ENCODE measurements at regions not wholly inside any gene's neighbourhood (a gene's known extent, or its start where the extent isn't known, plus 50 kb on each side); places are given as distances from the start of the nearest gene placed in this dataset.
A peak's percentile ranks its signal among the peaks of the same experiment; 100 is the strongest.

DNA sequence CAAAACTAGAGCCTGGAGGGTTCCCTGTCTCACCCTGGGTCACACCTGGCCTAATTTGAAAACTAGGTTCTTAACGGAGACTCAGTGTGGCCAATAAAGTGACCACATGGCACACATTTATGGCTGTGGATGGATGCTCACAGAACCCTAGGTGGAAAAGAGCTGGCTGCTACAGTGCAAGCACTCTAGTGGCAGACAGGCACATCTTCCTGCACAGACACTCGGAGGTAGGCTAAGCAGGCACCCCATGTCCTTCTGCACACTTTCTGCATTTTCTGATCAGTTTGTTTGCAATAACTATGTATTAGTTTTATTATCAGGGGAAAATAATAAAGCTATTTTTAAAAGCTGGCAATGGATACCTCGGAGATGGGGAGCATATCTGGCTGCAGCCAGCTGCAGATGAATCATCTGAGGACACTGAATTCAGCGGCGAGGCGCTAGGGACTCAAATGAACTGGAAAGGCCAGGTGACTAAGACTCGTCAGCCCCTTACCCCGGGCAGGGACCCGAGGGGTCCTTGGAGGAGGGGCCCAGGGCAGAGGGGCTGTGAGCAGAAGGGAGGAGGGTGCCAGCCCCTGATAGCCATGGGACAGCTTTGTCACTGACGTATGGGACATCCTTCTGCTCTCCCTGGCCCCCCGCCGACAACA lies 96.2 kb downstream of the OLFM1 start:
- Histone ChIP-seq H4K20me1 (ENCODE audit: insufficient read depth) (no peaks in the 10 kb centered on the region), H3K9me2 (ENCODE audit: insufficient read depth, low read length) (no peaks in the 10 kb centered on the region), H3K4me3 (ENCODE audit: low read length) (no peak overlapping the region), H3K36me3 (ENCODE audit: insufficient read depth, low read length) (no peaks in the 10 kb centered on the region), H3F3A (ENCODE audit: insufficient read depth, low read length, poor library complexity, severe bottlenecking) (no peaks in the 10 kb centered on the region), H3K9ac (ENCODE audit: low read length) (peak overlapping the region; percentile 29), H3K9me3 (ENCODE audit: low read length) (no peaks in the 10 kb centered on the region), H3K4me2 (ENCODE audit: low read length) (no peak overlapping the region), H3K27me3 (ENCODE audit: insufficient read depth, low read depth, low read length) (no peaks in the 10 kb centered on the region), H2AFZ (ENCODE audit: low read depth, low read length) (no peak overlapping the region), H3K79me2 (replicated peaks; ENCODE audit: insufficient read depth, low read length) (no peaks in the 10 kb centered on the region), H3K27ac (ENCODE audit: low read length) (no peak overlapping the region)
- TF ChIP-seq, protein P1, sequence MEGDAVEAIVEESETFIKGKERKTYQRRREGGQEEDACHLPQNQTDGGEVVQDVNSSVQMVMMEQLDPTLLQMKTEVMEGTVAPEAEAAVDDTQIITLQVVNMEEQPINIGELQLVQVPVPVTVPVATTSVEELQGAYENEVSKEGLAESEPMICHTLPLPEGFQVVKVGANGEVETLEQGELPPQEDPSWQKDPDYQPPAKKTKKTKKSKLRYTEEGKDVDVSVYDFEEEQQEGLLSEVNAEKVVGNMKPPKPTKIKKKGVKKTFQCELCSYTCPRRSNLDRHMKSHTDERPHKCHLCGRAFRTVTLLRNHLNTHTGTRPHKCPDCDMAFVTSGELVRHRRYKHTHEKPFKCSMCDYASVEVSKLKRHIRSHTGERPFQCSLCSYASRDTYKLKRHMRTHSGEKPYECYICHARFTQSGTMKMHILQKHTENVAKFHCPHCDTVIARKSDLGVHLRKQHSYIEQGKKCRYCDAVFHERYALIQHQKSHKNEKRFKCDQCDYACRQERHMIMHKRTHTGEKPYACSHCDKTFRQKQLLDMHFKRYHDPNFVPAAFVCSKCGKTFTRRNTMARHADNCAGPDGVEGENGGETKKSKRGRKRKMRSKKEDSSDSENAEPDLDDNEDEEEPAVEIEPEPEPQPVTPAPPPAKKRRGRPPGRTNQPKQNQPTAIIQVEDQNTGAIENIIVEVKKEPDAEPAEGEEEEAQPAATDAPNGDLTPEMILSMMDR (IDR thresholded peaks at IDR 0.05; ENCODE audit: poor library complexity, severe bottlenecking), result peak; percentile 47
- TF ChIP-seq RAD21 (conservative IDR thresholded peaks at IDR 0.05), result no peak

DNA sequence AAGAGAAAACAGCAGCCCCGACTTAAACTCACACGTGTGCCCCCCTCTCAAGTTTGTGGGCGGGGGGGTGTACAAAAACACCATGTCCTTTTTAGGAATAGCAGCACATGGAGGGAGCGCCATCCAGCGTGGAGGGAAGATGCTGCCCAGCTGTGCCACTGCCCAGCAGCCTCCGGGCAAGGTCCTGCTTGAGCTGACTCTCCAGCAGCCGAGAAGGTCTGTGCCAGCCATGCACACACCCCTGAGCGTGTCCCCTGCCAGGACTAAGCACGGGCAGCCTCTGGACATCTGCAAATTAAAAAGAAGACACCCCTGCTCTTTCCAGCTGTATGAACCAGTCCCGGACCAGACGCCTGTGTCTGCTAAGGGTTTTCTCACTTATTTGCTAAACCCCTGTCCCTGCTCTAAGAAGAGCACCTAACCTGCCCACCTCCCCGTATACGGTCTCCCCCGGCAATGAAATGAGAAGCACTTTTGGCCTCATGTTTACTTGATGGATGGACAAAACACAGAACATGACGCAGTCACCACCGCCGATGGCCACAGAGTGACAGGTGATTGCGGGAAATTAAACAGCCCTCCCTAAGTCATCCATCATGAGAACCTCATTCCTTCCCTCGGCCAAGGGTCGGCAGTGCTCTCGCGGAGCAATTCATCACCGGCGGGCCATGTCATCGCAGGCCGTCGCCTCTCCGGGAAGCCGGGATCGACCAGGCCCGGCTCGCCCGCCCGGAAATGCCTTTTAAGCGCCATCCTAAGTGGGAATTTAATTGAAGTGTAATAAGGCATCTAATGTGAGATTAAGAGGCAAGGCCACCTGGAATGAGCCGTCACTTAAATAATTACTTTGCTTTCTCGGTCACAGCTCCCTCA lies 96.9 kb downstream of the OLFM1 start:
- H3K27me3 ChIP-seq (ENCODE audit: insufficient read depth, low read depth, low read length), result no peaks in the 10 kb centered on the region
- no peak overlapping the region for H3K4me2 ChIP-seq (ENCODE audit: low read length)
- no peak overlapping the region for H3K4me3 ChIP-seq (ENCODE audit: low read length)
- no peak overlapping the region for H2AFZ ChIP-seq (ENCODE audit: low read depth, low read length)
- no peaks in the 10 kb centered on the region for H3K9me2 ChIP-seq (ENCODE audit: insufficient read depth, low read length)
- no peak overlapping the region for H3K27ac ChIP-seq (ENCODE audit: low read length)
- H3F3A ChIP-seq (ENCODE audit: insufficient read depth, low read length, poor library complexity, severe bottlenecking), result no peaks in the 10 kb centered on the region
- H3K9ac ChIP-seq (ENCODE audit: low read length), result no peak overlapping the region
- H4K20me1 ChIP-seq (ENCODE audit: insufficient read depth), result no peaks in the 10 kb centered on the region
- H3K9me3 ChIP-seq (ENCODE audit: low read length), result no peaks in the 10 kb centered on the region
- no peaks in the 10 kb centered on the region for H3K36me3 ChIP-seq (ENCODE audit: insufficient read depth, low read length)
- TF ChIP-seq TAF1 (IDR thresholded peaks at IDR 0.05; ENCODE audit: low read depth) (no peak), RAD21 (conservative IDR thresholded peaks at IDR 0.05) (no peak), EZH2 (IDR thresholded peaks at IDR 0.05; ENCODE audit: borderline replicate concordance, insufficient read depth, low read length, poor library complexity, severe bottlenecking) (no peak)
- TF ChIP-seq, protein P1 (IDR thresholded peaks at IDR 0.05; ENCODE audit: poor library complexity, severe bottlenecking), result no peak
- no peaks in the 10 kb centered on the region for H3K79me2 ChIP-seq (replicated peaks; ENCODE audit: insufficient read depth, low read length)

DNA sequence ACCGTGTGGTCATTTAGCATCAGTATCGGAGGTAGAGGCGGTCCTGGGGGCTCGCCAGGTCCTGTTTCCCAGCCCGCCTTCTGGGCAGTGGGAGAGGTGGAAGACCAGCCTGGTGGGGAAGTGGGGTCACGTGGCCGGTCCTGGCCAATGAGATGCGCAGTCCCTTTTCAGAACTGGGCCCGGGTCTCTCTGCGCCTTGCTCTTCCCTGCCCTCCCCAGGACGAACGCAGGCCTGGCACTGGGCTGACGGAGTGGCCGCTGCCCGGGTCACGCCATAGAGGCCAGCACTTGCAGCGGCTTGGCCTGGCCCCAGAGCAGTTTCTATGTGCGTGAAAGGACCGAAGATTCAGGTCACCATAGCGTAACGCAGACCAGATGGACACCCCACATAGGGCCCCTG lies 97.6 kb downstream of the OLFM1 start:
- no peak for TF ChIP-seq RAD21 (conservative IDR thresholded peaks at IDR 0.05)
- TF ChIP-seq POLR2AphosphoS5 (IDR thresholded peaks at IDR 0.05), result no peak
- TF ChIP-seq, protein P2, sequence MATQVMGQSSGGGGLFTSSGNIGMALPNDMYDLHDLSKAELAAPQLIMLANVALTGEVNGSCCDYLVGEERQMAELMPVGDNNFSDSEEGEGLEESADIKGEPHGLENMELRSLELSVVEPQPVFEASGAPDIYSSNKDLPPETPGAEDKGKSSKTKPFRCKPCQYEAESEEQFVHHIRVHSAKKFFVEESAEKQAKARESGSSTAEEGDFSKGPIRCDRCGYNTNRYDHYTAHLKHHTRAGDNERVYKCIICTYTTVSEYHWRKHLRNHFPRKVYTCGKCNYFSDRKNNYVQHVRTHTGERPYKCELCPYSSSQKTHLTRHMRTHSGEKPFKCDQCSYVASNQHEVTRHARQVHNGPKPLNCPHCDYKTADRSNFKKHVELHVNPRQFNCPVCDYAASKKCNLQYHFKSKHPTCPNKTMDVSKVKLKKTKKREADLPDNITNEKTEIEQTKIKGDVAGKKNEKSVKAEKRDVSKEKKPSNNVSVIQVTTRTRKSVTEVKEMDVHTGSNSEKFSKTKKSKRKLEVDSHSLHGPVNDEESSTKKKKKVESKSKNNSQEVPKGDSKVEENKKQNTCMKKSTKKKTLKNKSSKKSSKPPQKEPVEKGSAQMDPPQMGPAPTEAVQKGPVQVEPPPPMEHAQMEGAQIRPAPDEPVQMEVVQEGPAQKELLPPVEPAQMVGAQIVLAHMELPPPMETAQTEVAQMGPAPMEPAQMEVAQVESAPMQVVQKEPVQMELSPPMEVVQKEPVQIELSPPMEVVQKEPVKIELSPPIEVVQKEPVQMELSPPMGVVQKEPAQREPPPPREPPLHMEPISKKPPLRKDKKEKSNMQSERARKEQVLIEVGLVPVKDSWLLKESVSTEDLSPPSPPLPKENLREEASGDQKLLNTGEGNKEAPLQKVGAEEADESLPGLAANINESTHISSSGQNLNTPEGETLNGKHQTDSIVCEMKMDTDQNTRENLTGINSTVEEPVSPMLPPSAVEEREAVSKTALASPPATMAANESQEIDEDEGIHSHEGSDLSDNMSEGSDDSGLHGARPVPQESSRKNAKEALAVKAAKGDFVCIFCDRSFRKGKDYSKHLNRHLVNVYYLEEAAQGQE (IDR thresholded peaks at IDR 0.05; ENCODE audit: borderline replicate concordance), result no peak
- no peak for TF ChIP-seq SMC3 (conservative IDR thresholded peaks at IDR 0.05; ENCODE audit: poor library complexity)
- TF ChIP-seq, protein P1 (IDR thresholded peaks at IDR 0.05; ENCODE audit: poor library complexity, severe bottlenecking), result no peak
- no peak for TF ChIP-seq EP300 (conservative IDR thresholded peaks at IDR 0.05; ENCODE audit: poor library complexity, severe bottlenecking)
- TF ChIP-seq TAF1 (IDR thresholded peaks at IDR 0.05; ENCODE audit: low read depth), result no peak
- TF ChIP-seq MXI1 (conservative IDR thresholded peaks at IDR 0.05; ENCODE audit: poor library complexity, severe bottlenecking), result no peak
- no peak for TF ChIP-seq EZH2 (IDR thresholded peaks at IDR 0.05; ENCODE audit: borderline replicate concordance, insufficient read depth, low read length, poor library complexity, severe bottlenecking)
- Histone ChIP-seq H3K27ac (ENCODE audit: low read length) (no peak overlapping the region), H3K27me3 (ENCODE audit: insufficient read depth, low read depth, low read length) (no peaks in the 10 kb centered on the region), H3F3A (ENCODE audit: insufficient read depth, low read length, poor library complexity, severe bottlenecking) (no peaks in the 10 kb centered on the region), H3K4me3 (ENCODE audit: low read length) (no peak overlapping the region), H3K9me3 (ENCODE audit: low read length) (no peaks in the 10 kb centered on the region), H3K4me2 (ENCODE audit: low read length) (no peak overlapping the region), H2AFZ (ENCODE audit: low read depth, low read length) (no peak overlapping the region), H4K20me1 (ENCODE audit: insufficient read depth) (no peaks in the 10 kb centered on the region), H3K9ac (ENCODE audit: low read length) (no peak overlapping the region), H3K79me2 (replicated peaks; ENCODE audit: insufficient read depth, low read length) (no peaks in the 10 kb centered on the region), H3K9me2 (ENCODE audit: insufficient read depth, low read length) (no peaks in the 10 kb centered on the region), H3K36me3 (ENCODE audit: insufficient read depth, low read length) (no peaks in the 10 kb centered on the region)
